MG63 (cell line): ENCODE measurements at regions not wholly inside any gene's neighbourhood (a gene's known extent, or its start where the extent isn't known, plus 50 kb on each side); places are given as distances from the start of the nearest gene placed in this dataset.

Source experiments
- DNase-seq: peaks from one replicate; pipeline ENCODE4 v3.0.0-alpha.2; 2020
- H3K27me3 ChIP-seq: fragments of 250-450 bp; sonication (Bioruptor Pico); 2 replicates; pipeline ENCODE4 v1.5.1; 2020; ENCODE audit warnings: mild to moderate bottlenecking, moderate library complexity
- H3K36me3 ChIP-seq: fragments of 250-450 bp; sonication (Bioruptor Pico); 2 replicates; pipeline ENCODE4 v1.5.1; 2020; ENCODE audit warnings: mild to moderate bottlenecking, moderate library complexity
- H3K4me3 ChIP-seq: fragments of 250-450 bp; sonication (Bioruptor Pico); 2 replicates; pipeline ENCODE4 v1.5.1; 2020; ENCODE audit warnings: mild to moderate bottlenecking, moderate library complexity
- H3K9me3 ChIP-seq: fragments of 250-450 bp; sonication (Bioruptor Pico); 2 replicates; pipeline ENCODE4 v1.5.1; 2020; ENCODE audit warnings: mild to moderate bottlenecking, moderate library complexity

- H3K27me3 ChIP-seq, result no peaks in the 10 kb centered on the region
- H3K4me3 ChIP-seq, result no peak overlapping the region
- no peaks in the 10 kb centered on the region for H3K9me3 ChIP-seq
- H3K36me3 ChIP-seq, result no peaks in the 10 kb centered on the region
- no peak for DNase-seq
Observed at GRCh38 chr16:13425836-13426235, 494.1 kb upstream of the ERCC4 start.

DNA sequence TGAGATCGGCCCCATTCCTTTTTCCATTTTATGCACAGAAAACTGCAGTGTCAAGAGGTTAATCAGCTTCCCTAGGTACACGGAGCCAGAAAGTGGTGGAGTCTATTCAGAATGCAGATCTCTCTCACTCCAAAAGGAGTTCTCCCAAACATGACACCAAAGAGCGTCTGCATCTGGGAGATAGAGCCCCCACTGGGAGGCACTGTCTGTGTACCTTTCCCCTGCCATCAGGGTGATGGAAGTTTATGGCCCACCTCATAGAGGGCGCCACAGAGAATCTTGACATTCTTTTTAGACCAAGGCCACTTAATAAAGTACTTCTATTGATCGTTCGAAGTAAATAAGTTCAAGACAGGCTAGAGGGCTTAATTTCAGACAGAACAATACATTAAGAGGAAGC is 493.7 kb upstream of the ERCC4 start:
- Histone ChIP-seq H3K36me3 (no peaks in the 10 kb centered on the region), H3K4me3 (no peak overlapping the region), H3K27me3 (no peaks in the 10 kb centered on the region), H3K9me3 (no peaks in the 10 kb centered on the region)
- DNase-seq, result no peak

- H3K27me3 ChIP-seq, result no peaks in the 10 kb centered on the region
- DNase-seq, result no peak
- no peak overlapping the region for H3K4me3 ChIP-seq
- H3K36me3 ChIP-seq, result no peaks in the 10 kb centered on the region
- no peaks in the 10 kb centered on the region for H3K9me3 ChIP-seq
Observed at GRCh38 chr16:13426736-13427135, 493.2 kb upstream of the ERCC4 start.

DNA sequence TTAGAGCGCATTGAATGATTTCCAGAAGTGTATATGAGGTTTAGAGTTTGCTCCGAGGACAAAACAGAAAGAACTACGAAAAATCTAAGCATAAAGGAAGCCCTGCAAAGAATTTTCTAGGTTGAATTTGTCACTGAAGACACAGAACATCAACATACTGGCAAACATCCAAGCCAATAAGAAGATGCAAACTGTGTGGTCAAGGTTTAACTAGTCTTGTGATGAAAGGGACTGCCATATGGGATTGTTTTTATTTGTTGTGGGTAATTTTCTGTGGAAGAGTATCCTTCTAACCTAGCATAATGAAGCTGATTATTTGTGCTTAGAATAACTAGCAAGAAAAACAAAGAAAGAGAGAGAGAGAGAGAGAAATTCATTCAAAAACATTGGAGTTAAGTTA is 492.0 kb upstream of the ERCC4 start:
- no peak for DNase-seq
- H3K27me3 ChIP-seq, result no peaks in the 10 kb centered on the region
- H3K4me3 ChIP-seq, result no peak overlapping the region
- H3K36me3 ChIP-seq, result no peaks in the 10 kb centered on the region
- no peaks in the 10 kb centered on the region for H3K9me3 ChIP-seq

DNA sequence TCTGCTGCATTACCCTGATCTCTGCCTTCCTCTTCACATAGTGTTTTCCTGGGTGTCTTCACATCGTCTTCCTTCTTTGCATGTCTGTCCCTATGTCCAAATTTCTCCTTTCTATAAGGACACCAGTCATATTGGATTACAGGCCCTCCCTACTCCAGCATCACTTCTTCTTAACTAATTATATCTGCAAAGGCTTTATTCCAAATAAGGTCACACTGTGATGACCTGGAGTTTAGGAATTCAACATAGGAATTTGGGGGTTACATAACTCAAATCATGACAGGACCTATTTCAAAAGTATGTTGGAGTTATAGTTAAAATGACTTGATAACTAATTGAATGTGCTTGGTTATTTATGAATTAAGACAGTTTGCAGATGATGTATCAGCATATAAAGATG is 490.5 kb upstream of the ERCC4 start:
- Histone ChIP-seq H3K27me3 (no peaks in the 10 kb centered on the region), H3K9me3 (no peaks in the 10 kb centered on the region), H3K36me3 (no peaks in the 10 kb centered on the region), H3K4me3 (no peak overlapping the region)
- DNase-seq, result no peak

DNA sequence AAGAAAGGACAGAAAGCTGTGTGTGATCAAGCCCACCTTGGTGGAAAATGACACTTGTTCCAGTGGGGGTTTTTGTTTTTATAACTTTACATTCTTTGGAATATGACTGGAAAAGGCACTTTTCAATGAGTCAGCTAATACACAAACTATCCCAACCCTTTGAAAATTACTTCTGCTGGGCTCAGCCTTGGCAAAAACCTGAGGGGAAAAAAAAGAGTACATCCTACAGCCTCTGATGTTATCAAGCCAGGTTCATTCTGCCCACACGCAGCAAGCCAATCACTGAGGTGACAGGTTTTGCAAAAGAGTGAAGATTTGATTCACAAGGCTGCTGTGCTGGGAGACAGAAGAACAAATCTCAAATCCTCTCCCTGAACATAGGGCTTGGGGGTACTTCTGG is 484.5 kb upstream of the ERCC4 start:
- DNase-seq, result no peak
- H3K4me3 ChIP-seq, result no peak overlapping the region
- no peaks in the 10 kb centered on the region for H3K27me3 ChIP-seq
- no peaks in the 10 kb centered on the region for H3K9me3 ChIP-seq
- no peaks in the 10 kb centered on the region for H3K36me3 ChIP-seq

DNA sequence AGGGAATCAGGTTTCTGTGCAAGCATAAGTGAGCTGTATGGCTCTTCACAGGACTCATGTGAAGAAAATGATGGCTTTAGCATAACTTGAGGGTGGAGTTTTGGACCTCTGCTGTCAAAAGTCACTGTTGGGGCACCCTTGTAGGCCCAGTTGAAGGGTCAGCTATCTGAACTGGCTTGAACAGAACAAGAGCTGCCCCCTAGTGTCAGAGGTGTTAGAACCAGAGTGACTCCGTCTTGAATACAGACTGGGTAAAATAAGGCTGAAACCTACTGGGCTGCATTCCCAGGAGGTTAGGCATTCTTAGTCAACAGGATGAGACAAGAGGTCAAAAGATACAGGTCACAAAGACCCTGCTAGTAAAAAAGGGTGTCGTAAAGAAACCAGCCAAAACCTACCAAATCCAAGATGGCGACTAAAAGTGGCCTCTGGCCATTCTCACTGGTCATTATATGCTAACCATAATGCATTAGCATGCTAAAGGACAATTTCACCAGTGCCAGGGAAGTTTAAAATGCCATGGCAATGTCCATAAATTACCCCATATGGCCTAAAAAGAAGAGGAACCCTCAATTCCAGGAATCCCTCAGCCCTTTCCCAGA is 484.0 kb upstream of the ERCC4 start:
- Histone ChIP-seq H3K36me3 (no peaks in the 10 kb centered on the region), H3K27me3 (no peaks in the 10 kb centered on the region), H3K9me3 (no peaks in the 10 kb centered on the region), H3K4me3 (no peak overlapping the region)
- no peak for DNase-seq

- Histone ChIP-seq H3K9me3 (no peaks in the 10 kb centered on the region), H3K27me3 (no peaks in the 10 kb centered on the region), H3K4me3 (no peak overlapping the region), H3K36me3 (no peaks in the 10 kb centered on the region)
- no peak for DNase-seq
Observed at GRCh38 chr16:13436641-13437412, 483.1 kb upstream of the ERCC4 start.

DNA sequence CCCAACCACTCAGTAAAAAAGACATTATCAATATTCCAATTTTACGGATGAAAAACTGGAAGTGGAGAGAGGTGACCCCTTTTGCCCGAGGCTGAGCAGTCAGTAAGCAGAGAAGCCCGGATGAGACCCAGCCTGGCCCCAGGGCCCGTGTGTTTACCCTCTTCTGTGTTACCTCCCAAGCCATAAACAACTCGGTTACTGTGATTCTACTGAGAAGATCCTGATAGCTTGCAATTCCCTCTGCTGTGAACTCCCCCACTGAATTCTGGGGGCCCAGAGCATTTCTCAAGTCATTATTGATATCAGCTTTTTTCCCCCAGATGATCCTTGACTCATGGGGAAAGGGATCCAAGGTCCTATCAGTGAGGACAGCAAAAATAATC is 482.6 kb upstream of the ERCC4 start:
- no peak for DNase-seq
- Histone ChIP-seq H3K9me3 (no peaks in the 10 kb centered on the region), H3K27me3 (no peaks in the 10 kb centered on the region), H3K4me3 (no peak overlapping the region), H3K36me3 (no peaks in the 10 kb centered on the region)

- H3K36me3 ChIP-seq, result no peaks in the 10 kb centered on the region
- no peaks in the 10 kb centered on the region for H3K9me3 ChIP-seq
- H3K4me3 ChIP-seq, result no peak overlapping the region
- DNase-seq, result no peak
- H3K27me3 ChIP-seq, result no peaks in the 10 kb centered on the region
Observed at GRCh38 chr16:13438064-13438463, 481.9 kb upstream of the ERCC4 start.

- no peak for DNase-seq
- Histone ChIP-seq H3K36me3 (no peaks in the 10 kb centered on the region), H3K4me3 (no peak overlapping the region), H3K27me3 (no peaks in the 10 kb centered on the region), H3K9me3 (no peaks in the 10 kb centered on the region)
Observed at GRCh38 chr16:13439766-13440165, 480.2 kb upstream of the ERCC4 start.

DNA sequence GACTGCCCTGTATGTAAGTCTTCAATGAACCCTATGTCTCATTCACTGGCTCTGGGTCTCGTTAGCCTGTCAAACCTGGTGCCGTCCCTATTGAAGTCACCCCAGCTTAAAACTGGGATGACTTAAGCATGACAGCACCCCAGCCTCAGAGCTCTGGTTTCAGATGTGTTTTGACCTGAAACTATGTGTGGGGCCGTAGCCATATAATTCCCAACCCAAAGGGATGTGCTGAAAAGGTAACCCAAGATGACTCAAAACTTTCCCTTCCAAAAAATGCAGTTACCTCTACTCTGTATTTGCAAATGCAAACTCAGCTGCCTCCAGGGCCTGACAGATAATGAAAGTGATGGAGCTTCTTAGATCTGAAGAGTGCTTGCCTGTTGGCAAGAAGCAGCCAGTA is 478.3 kb upstream of the ERCC4 start:
- no peak overlapping the region for H3K4me3 ChIP-seq
- no peaks in the 10 kb centered on the region for H3K27me3 ChIP-seq
- H3K36me3 ChIP-seq, result no peaks in the 10 kb centered on the region
- DNase-seq, result no peak
- no peaks in the 10 kb centered on the region for H3K9me3 ChIP-seq

GRCh38 chr16:13448346-13448745 is 471.6 kb upstream of the ERCC4 start:
- Histone ChIP-seq H3K27me3 (no peaks in the 10 kb centered on the region), H3K36me3 (no peaks in the 10 kb centered on the region), H3K4me3 (no peak overlapping the region), H3K9me3 (no peaks in the 10 kb centered on the region)
- no peak for DNase-seq

DNA sequence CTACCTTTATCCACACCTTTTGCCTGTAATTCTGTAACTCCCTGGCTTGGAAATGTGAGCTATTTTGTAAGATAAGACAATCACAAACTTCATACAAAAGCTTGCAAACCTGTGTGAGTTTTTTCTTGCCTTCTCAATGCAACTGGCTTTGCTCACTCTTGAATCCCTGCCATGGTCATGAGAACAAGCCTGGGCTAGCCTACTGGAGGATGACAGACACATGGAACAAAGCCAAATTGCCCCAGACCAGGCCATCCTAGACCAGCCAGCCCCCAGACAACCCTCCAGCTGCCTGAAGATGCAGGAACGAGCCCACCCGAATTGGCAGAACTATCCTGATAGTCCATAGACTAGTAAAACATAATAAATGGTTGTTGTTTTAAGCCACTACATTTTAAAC is 466.6 kb upstream of the ERCC4 start:
- no peaks in the 10 kb centered on the region for H3K9me3 ChIP-seq
- H3K36me3 ChIP-seq, result no peaks in the 10 kb centered on the region
- no peak for DNase-seq
- peaks cover 3% of the 10 kb centered on the region; the same call in 1 of the 2 replicates for H3K27me3 ChIP-seq
- no peak overlapping the region for H3K4me3 ChIP-seq

DNA sequence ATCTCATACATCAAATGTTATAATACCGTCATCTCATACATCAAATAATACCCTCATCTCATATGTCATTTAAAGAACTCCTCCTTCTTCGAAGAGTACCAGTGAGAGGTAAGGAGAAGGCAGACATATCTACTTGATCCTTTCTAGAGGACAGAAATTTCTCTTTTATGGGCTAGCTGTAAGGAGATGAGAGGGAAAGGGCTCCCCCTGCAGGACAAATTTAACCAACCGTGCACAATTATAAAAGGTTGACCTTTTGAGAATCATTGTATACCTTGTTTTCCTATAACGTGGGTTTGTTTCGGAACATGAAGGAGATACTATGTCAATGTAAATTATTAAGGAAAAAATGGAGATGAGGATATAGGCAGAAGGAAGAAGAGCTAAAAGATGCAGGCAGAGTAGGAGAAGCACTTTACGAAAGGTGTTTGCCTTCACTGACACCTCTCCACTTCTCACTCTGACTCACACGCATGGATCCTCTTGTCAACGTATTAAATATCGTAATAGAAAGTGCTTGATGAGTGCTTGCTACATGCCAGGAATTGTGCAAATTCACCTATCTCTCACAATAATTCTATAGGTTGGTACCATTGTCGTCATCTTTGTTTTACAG is 465.9 kb upstream of the ERCC4 start:
- Histone ChIP-seq H3K9me3 (no peaks in the 10 kb centered on the region), H3K36me3 (no peaks in the 10 kb centered on the region), H3K27me3 (peaks cover 3% of the 10 kb centered on the region; the same call in 1 of the 2 replicates), H3K4me3 (no peak overlapping the region)
- no peak for DNase-seq

DNA sequence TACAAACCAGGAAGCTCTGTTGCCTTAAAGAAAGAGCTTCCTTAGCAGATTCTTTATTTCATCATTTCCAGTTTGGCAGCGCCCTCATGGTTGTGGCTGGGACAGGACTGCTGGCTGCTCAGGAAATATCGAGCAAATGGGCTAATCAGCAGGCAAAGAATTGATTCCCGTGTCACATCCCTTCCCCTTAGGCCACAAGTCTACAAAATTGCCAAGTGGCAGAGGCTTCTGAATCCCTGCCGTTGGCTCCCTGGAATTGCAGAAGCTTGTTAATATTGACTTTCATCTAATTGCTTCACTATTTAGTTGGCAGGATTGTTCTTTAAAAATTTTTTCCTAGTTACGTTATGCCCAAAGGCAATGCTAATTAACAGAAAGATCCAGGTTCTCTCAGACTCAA is 456.3 kb upstream of the ERCC4 start:
- DNase-seq, result no peak
- Histone ChIP-seq H3K36me3 (no peaks in the 10 kb centered on the region), H3K9me3 (no peaks in the 10 kb centered on the region), H3K4me3 (no peak overlapping the region), H3K27me3 (no peaks in the 10 kb centered on the region)

DNA sequence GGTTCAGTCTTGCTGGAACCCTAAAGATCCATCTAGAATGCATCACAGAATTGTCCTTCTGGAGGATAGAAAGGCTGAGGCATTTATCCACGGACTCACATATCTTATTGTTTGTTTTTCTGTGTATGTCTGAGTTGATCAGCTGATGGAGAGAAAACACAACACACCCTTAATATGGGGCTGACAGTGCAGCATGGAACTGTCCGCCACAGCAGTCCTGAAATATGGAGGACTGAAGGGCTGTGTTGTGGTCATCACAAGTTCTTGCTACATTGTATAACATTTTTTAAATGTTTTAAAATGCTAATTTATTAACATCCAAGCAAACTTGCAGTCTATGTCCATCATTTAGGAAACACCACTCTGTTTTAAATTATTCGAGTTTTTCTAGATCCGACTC is 448.9 kb upstream of the ERCC4 start:
- Histone ChIP-seq H3K9me3 (no peaks in the 10 kb centered on the region), H3K27me3 (no peaks in the 10 kb centered on the region), H3K4me3 (no peak overlapping the region), H3K36me3 (no peaks in the 10 kb centered on the region)
- DNase-seq, result no peak

GRCh38 chr16:13478991-13479390 is 441.0 kb upstream of the ERCC4 start:
- no peak overlapping the region for H3K4me3 ChIP-seq
- no peak for DNase-seq
- H3K36me3 ChIP-seq, result no peaks in the 10 kb centered on the region
- no peaks in the 10 kb centered on the region; the same call in 1 of the 2 replicates for H3K27me3 ChIP-seq
- H3K9me3 ChIP-seq, result no peaks in the 10 kb centered on the region
